ENCODE measurements at regions not wholly inside any gene's neighbourhood (a gene's known extent, or its start where the extent isn't known, plus 50 kb on each side); places are given as distances from the start of the nearest gene placed in this dataset.

DNA sequence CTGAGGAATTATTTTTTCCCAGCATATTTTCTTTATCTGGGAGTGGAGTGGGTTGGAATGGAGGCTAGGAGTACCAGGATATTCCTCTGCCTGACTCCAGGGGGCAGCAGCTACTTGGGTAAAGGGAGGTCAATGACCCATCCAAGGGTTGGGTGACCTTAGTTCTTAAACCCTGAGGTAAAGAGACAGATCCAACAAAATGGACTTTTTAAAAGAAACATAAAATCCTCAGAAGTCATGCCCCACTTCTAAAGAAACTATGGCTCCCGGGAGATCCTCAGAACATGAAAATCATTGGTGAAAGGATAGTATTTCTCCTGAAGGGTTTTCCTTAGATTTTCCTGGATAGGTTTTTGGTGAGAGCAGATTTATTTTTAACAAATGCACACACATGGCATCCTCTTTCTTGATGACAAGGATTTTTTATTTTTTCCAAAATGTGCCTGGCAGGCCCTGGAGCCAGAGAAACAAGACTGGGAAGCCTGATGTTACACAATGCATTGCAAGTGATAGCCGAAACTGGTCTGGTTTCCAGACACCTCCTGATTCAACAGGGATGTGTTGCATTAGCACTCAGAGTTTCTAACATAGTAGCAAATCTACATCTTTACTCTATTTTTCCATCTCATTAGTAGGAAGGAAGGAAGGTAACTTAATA lies 240.9 kb upstream of the BTBD3 start (continued):
- TF ChIP-seq RFX5 (IDR thresholded peaks at IDR 0.05; ENCODE audit: low read length) (no peak), JUND (IDR thresholded peaks at IDR 0.05) (no peak), FOSL2 (IDR thresholded peaks at IDR 0.05; ENCODE audit: borderline replicate concordance, low read depth) (no peak), RAD21 (IDR thresholded peaks at IDR 0.05; ENCODE audit: low read length) (peak; percentile 91), CHD2 (IDR thresholded peaks at IDR 0.05; ENCODE audit: low read length, partially characterized antibody) (no peak), ELF1 (IDR thresholded peaks at IDR 0.05) (no peak), YY1 (IDR thresholded peaks at IDR 0.05; ENCODE audit: low read depth) (no peak), SIN3A (IDR thresholded peaks at IDR 0.05; ENCODE audit: borderline replicate concordance, low read depth, low read length) (no peak), EZH2phosphoT487 (IDR thresholded peaks at IDR 0.05; ENCODE audit: borderline replicate concordance, low read depth) (no peak)

DNA sequence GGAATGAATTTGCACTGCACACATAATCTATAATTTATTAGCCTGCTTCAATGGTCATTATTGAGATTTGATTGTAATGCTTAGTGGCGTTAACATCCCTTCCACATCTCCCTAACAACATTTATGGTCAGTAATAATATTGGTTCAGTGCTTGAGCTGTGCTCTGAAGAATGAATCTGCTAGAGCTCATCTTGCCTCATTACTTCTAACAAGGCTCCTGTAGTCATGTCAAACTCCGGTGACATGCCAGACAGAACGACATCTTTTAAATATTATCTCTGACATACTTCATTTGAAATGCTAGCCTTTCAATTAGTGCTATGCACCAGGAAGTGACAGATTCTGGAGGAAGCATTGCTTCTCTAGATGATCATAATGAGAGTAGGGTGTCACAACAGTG lies 240.3 kb upstream of the BTBD3 start:
- H3K36me3 ChIP-seq (replicated peaks in 1 of 2; ENCODE audit: control insufficient read depth in 1 of 2, insufficient read depth in 2 of 2, low read length in 1 of 2): no peaks in the 10 kb centered on the region
- 70% methylated on average over 3 of the region's 3 CpGs for WGBS (ENCODE audit: low lambda C conversion rate)
- peaks cover 0 to 3% of the 10 kb centered on the region in 2 experiments; a peak in 1 of 4 replicates for H3K4me1 ChIP-seq (ENCODE audit: control insufficient read depth in 1 of 2, insufficient read depth in 2 of 2, low read depth in 1 of 2, low read length in 1 of 2)
- H3K9me3 ChIP-seq: no peaks in the 10 kb centered on the region
- H3K9ac ChIP-seq: no peak overlapping the region
- H3K9me2 ChIP-seq: no peaks in the 10 kb centered on the region
- no peaks in the 10 kb centered on the region for H4K20me1 ChIP-seq (ENCODE audit: insufficient read depth)
- CTCF ChIA-PET: interaction anchor here (0.6 to 1.3 kb wide), 4 partner anchors 22 to 287 kb away, joined by 3 read pairs; no protein-coding TSS in a partner anchor
- POLR2A ChIA-PET: no interaction called here
- no peak overlapping the region for H3K4me2 ChIP-seq
- no peaks in the 10 kb centered on the region for H3K27me3 ChIP-seq (ENCODE audit: insufficient read depth)
- no peaks in the 10 kb centered on the region for H3F3A ChIP-seq (replicated peaks; ENCODE audit: insufficient read depth)
- H3K4me3 ChIP-seq (ENCODE audit: low read depth in 2 of 2, low read length in 1 of 2): no peak overlapping the region
- no peak for DNase-seq
- no peak overlapping the region for H2AFZ ChIP-seq (ENCODE audit: low read depth)
- H3K79me2 ChIP-seq (ENCODE audit: insufficient read depth): no peaks in the 10 kb centered on the region
- peak overlapping the region in 1 of 2 experiments; percentile 16; a peak in 1 of 4 replicates for H3K27ac ChIP-seq (ENCODE audit: low read depth in 2 of 2, low read length in 1 of 2)
- TF ChIP-seq RCOR1 (IDR thresholded peaks at IDR 0.05; ENCODE audit: low read length) (no peak), TCF12 (IDR thresholded peaks at IDR 0.05) (no peak), EZH2phosphoT487 (IDR thresholded peaks at IDR 0.05; ENCODE audit: borderline replicate concordance, low read depth) (no peak), SMC3 (IDR thresholded peaks at IDR 0.05; ENCODE audit: low read depth, low read length) (no peak)

- CTCF ChIA-PET: interaction anchor here (0.7 to 1.3 kb wide), 3 partner anchors 14 to 23 kb away, joined by 3 read pairs; no protein-coding TSS in a partner anchor
- POLR2A ChIA-PET: interaction anchor here (0.6 kb wide), 1 partner anchor 1365 kb away, joined by 6 read pairs; no protein-coding TSS in a partner anchor
Measured at GRCh38 chr20:11677836-11678235, 239.9 kb upstream of the BTBD3 start.

More at GRCh38 chr20:11677836-11678235, 239.9 kb upstream of the BTBD3 start:
- 26% methylated on average over 3 of the region's 3 CpGs for WGBS (ENCODE audit: low lambda C conversion rate)
- no peaks in the 10 kb centered on the region for H3F3A ChIP-seq (replicated peaks; ENCODE audit: insufficient read depth)
- no peak overlapping the region for H3K27ac ChIP-seq (ENCODE audit: low read depth in 2 of 2, low read length in 1 of 2)
- H4K20me1 ChIP-seq (ENCODE audit: insufficient read depth): no peaks in the 10 kb centered on the region
- H3K27me3 ChIP-seq (ENCODE audit: insufficient read depth): no peaks in the 10 kb centered on the region
- no peaks in the 10 kb centered on the region for H3K9me3 ChIP-seq
- no peak overlapping the region for H2AFZ ChIP-seq (ENCODE audit: low read depth)
- H3K4me2 ChIP-seq: no peak overlapping the region
- no peak overlapping the region for H3K9ac ChIP-seq
- no peaks in the 10 kb centered on the region for H3K79me2 ChIP-seq (ENCODE audit: insufficient read depth)
- no peak for TF ChIP-seq FOSL2 (IDR thresholded peaks at IDR 0.05; ENCODE audit: borderline replicate concordance, low read depth)
- no peak for TF ChIP-seq JUND (IDR thresholded peaks at IDR 0.05)
- no peak for TF ChIP-seq TEAD4 (IDR thresholded peaks at IDR 0.05; ENCODE audit: borderline replicate concordance, insufficient read depth)
- TF ChIP-seq, protein P1, sequence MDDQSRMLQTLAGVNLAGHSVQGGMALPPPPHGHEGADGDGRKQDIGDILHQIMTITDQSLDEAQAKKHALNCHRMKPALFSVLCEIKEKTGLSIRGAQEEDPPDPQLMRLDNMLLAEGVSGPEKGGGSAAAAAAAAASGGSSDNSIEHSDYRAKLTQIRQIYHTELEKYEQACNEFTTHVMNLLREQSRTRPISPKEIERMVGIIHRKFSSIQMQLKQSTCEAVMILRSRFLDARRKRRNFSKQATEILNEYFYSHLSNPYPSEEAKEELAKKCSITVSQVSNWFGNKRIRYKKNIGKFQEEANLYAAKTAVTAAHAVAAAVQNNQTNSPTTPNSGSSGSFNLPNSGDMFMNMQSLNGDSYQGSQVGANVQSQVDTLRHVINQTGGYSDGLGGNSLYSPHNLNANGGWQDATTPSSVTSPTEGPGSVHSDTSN (IDR thresholded peaks at IDR 0.05): no peak
- no peak for TF ChIP-seq MXI1 (IDR thresholded peaks at IDR 0.05; ENCODE audit: low read depth, low read length)
- TF ChIP-seq, protein P2, sequence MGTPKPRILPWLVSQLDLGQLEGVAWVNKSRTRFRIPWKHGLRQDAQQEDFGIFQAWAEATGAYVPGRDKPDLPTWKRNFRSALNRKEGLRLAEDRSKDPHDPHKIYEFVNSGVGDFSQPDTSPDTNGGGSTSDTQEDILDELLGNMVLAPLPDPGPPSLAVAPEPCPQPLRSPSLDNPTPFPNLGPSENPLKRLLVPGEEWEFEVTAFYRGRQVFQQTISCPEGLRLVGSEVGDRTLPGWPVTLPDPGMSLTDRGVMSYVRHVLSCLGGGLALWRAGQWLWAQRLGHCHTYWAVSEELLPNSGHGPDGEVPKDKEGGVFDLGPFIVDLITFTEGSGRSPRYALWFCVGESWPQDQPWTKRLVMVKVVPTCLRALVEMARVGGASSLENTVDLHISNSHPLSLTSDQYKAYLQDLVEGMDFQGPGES (IDR thresholded peaks at IDR 0.05; ENCODE audit: low read depth, low read length): no peak
- no peak for TF ChIP-seq RCOR1 (IDR thresholded peaks at IDR 0.05; ENCODE audit: low read length)
- no peak for TF ChIP-seq FOXM1 (IDR thresholded peaks at IDR 0.05; ENCODE audit: low read depth)
- no peak for TF ChIP-seq USF2 (IDR thresholded peaks at IDR 0.05; ENCODE audit: borderline replicate concordance, low read depth, low read length)
- no peak for TF ChIP-seq MAX (IDR thresholded peaks at IDR 0.05; ENCODE audit: low read depth)
- no peak for TF ChIP-seq EZH2phosphoT487 (IDR thresholded peaks at IDR 0.05; ENCODE audit: borderline replicate concordance, low read depth)
- no peak for TF ChIP-seq RAD21 (IDR thresholded peaks at IDR 0.05; ENCODE audit: low read length)
- no peak for TF ChIP-seq MEF2A (IDR thresholded peaks at IDR 0.05; ENCODE audit: borderline replicate concordance, low read depth)
- DNase-seq: no peak
- H3K4me3 ChIP-seq (ENCODE audit: low read depth in 2 of 2, low read length in 1 of 2): no peak overlapping the region
- H3K4me1 ChIP-seq (ENCODE audit: control insufficient read depth in 1 of 2, insufficient read depth in 2 of 2, low read depth in 1 of 2, low read length in 1 of 2): peaks cover 0 to 3% of the 10 kb centered on the region in 2 experiments; a peak in 1 of 4 replicates
- H3K36me3 ChIP-seq (replicated peaks in 1 of 2; ENCODE audit: control insufficient read depth in 1 of 2, insufficient read depth in 2 of 2, low read length in 1 of 2): no peaks in the 10 kb centered on the region
- no peaks in the 10 kb centered on the region for H3K9me2 ChIP-seq
